Naive thymus-derived CD4-positive, alpha-beta T cell (primary cell): ENCODE measurements at regions not wholly inside any gene's neighbourhood (a gene's known extent, or its start where the extent isn't known, plus 50 kb on each side); places are given as distances from the start of the nearest gene placed in this dataset.

Experiments
- ATAC-seq: fragments of 150-1000 bp; cut with Tn5 transposase; 2 replicates; pipeline ENCODE4 v1.10.0; 2021; ENCODE audit warnings: mild to moderate bottlenecking, moderate library complexity
- CTCF ChIA-PET: fragments of 350-600 bp; sonication (Branson Sonifier 250); formaldehyde crosslinking; loops from one replicate; lab custom pipeline; 2021; ENCODE audit warnings: antibody characterized with exemption; lab: Charles Lee
- POLR2A ChIA-PET: fragments of 350-600 bp; sonication (Branson Sonifier 250); formaldehyde crosslinking; loops from one replicate; lab custom pipeline; 2021; ENCODE audit warnings: antibody characterized with exemption, inconsistent platforms; lab: Charles Lee
- DNase-seq, 9 donors: peaks; one replicate each; pipeline versions ENCODE4 v3.0.0 to v3.0.0-alpha.2; 2020 to 2022; ENCODE audit warnings: mixed read lengths in 1 of 9
- H3K27ac ChIP-seq: one replicate; pipeline ENCODE4 v1.7.0; 2013; ENCODE audit warnings: mild to moderate bottlenecking, low read depth, low read length, moderate library complexity
- H3K27me3 ChIP-seq, 2 donors: one replicate each; pipeline ENCODE4 v1.7.0; 2013; ENCODE audit warnings: low read length in 2 of 2, mild to moderate bottlenecking in 2 of 2, moderate library complexity in 2 of 2; ENCODE audit not compliant: control insufficient read depth in 2 of 2, insufficient read depth in 2 of 2
- H3K36me3 ChIP-seq, 3 experiments: 1 replicate in 2 of 3; 2 replicates in 1 of 3; pipeline ENCODE4 v1.7.0; 2013; ENCODE audit warnings: low read length in 3 of 3, mild to moderate bottlenecking in 3 of 3, moderate library complexity in 1 of 3; ENCODE audit not compliant: insufficient read depth in 3 of 3, control insufficient read depth in 2 of 3
- H3K4me1 ChIP-seq, 2 donors: one replicate each; pipeline ENCODE4 v1.7.0; 2013; ENCODE audit warnings: low read length in 2 of 2, mild to moderate bottlenecking in 2 of 2, moderate library complexity in 1 of 2; ENCODE audit not compliant: control insufficient read depth in 2 of 2, insufficient read depth in 2 of 2
- H3K4me3 ChIP-seq: 2 replicates; pipeline ENCODE4 v1.7.0; 2013; ENCODE audit warnings: mild to moderate bottlenecking, low read length
- H3K9me3 ChIP-seq, 3 experiments: 1 replicate in 2 of 3; 2 replicates in 1 of 3; pipeline ENCODE4 v1.7.0; 2013; ENCODE audit warnings: low read length in 3 of 3; ENCODE audit not compliant: control insufficient read depth in 2 of 3
- H3K27ac Mint-ChIP-seq, 9 donors: one replicate each; pipeline ENCODE4 v1.8.0; 2020 to 2022; ENCODE audit warnings: mixed read lengths in 9 of 9, mild to moderate bottlenecking in 8 of 9, moderate library complexity in 5 of 9, inconsistent platforms in 2 of 9
- H3K27me3 Mint-ChIP-seq, 5 donors: one replicate each; pipeline ENCODE4 v1.8.0; 2021 to 2022; ENCODE audit warnings: mixed read lengths in 5 of 5, mild to moderate bottlenecking in 1 of 5
- H3K36me3 Mint-ChIP-seq, 5 donors: one replicate each; pipeline ENCODE4 v1.8.0; 2020 to 2022; ENCODE audit warnings: mixed read lengths in 5 of 5, mild to moderate bottlenecking in 3 of 5, inconsistent platforms in 1 of 5
- H3K4me1 Mint-ChIP-seq, 7 donors: one replicate each; pipeline ENCODE4 v1.8.0; 2020 to 2022; ENCODE audit warnings: mixed read lengths in 7 of 7, mild to moderate bottlenecking in 3 of 7, inconsistent platforms in 1 of 7
- H3K4me3 Mint-ChIP-seq, 10 donors: one replicate each; pipeline ENCODE4 v1.8.0; 2020 to 2022; ENCODE audit warnings: mild to moderate bottlenecking in 10 of 10, mixed read lengths in 10 of 10, moderate library complexity in 6 of 10, inconsistent platforms in 2 of 10
- H3K9me3 Mint-ChIP-seq, 11 donors: one replicate each; pipeline ENCODE4 v1.8.0; 2020 to 2022; ENCODE audit warnings: mixed read lengths in 11 of 11, mild to moderate bottlenecking in 4 of 11, inconsistent platforms in 1 of 11, moderate library complexity in 1 of 11
- intact Hi-C, 2 donors: fragments of 100-400 bp; cut with micrococcal nuclease; formaldehyde crosslinking; loops; one replicate each; pipeline ENCODE4 v1.15.1; 2023

- ATAC-seq (no peak), DNase-seq (no peak)
- POLR2A ChIA-PET = no interaction called here
- H3K36me3 ChIP-seq = no peaks in the 10 kb centered on the region
- no peak overlapping the region for H3K4me3 Mint-ChIP-seq
- H3K27me3 Mint-ChIP-seq = peaks cover 13 to 22% (median 16%) of the 10 kb centered on the region in 5 donors
- no peaks in the 10 kb centered on the region for H3K36me3 Mint-ChIP-seq
- CTCF ChIA-PET = interaction anchor here (0.6 kb wide), 1 partner anchor 87 kb away, joined by 3 read pairs; no protein-coding TSS in a partner anchor
- H3K9me3 ChIP-seq = no peaks in the 10 kb centered on the region
- intact Hi-C loops = no loop called here
- no peak overlapping the region for H3K4me3 ChIP-seq
- H3K27ac Mint-ChIP-seq = no peak overlapping the region
- H3K4me1 Mint-ChIP-seq = no peaks in the 10 kb centered on the region
- H3K9me3 Mint-ChIP-seq = peaks cover 0 to 16% (median 2%) of the 10 kb centered on the region in 11 donors
- peaks cover 0 to 3% of the 10 kb centered on the region in 2 donors for H3K27me3 ChIP-seq
- H3K27ac ChIP-seq = no peak overlapping the region
- H3K4me1 ChIP-seq = no peaks in the 10 kb centered on the region
These were observed 132.3 kb upstream of the FAM20A start for GRCh38 chr17:68733241-68734176.

GRCh38 chr17:68732301-68732749, 131.2 kb upstream of the FAM20A start:
- H3K27ac Mint-ChIP-seq = no peak overlapping the region
- H3K27me3 ChIP-seq = peaks cover 0 to 3% of the 10 kb centered on the region in 2 donors
- no peaks in the 10 kb centered on the region for H3K4me1 ChIP-seq
- H3K36me3 Mint-ChIP-seq = no peaks in the 10 kb centered on the region
- H3K27me3 Mint-ChIP-seq = peaks cover 9 to 26% (median 10%) of the 10 kb centered on the region in 5 donors
- no peaks in the 10 kb centered on the region for H3K4me1 Mint-ChIP-seq
- no peaks in the 10 kb centered on the region for H3K36me3 ChIP-seq
- no peaks in the 10 kb centered on the region for H3K9me3 ChIP-seq
- no peak overlapping the region for H3K4me3 ChIP-seq
- POLR2A ChIA-PET = no interaction called here
- intact Hi-C loops = no loop called here
- no peak for ATAC-seq
- no peak for DNase-seq
- no peak overlapping the region for H3K4me3 Mint-ChIP-seq
- H3K9me3 Mint-ChIP-seq = peaks cover 0 to 16% (median 3%) of the 10 kb centered on the region in 11 donors
- CTCF ChIA-PET = no interaction called here
- H3K27ac ChIP-seq = no peak overlapping the region

DNA sequence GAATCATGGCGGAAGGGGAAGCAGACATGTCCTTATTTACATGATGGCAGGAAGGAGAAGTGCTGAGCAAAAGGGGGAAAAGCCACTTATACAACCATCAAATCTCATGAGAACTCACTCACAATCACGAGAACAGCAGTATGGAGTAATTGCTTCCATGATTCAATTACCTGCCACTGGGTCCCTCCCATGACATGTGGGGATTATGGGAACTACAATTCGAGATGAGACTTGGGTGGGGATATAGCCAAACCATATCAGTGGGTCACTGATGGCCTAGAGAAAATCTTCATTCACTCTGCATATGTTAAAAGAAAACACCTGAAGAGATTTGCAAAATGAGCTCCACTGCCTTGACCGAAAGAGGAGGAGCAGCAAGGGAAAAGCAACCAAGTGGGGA, 130.3 kb upstream of the FAM20A start:
- no peak overlapping the region for H3K4me3 Mint-ChIP-seq
- ChIA-PET POLR2A (no interaction called here), CTCF (no interaction called here)
- H3K27me3 ChIP-seq = peaks cover 0 to 3% of the 10 kb centered on the region in 2 donors
- H3K9me3 ChIP-seq = no peaks in the 10 kb centered on the region
- intact Hi-C loops = no loop called here
- no peak overlapping the region for H3K27ac Mint-ChIP-seq
- H3K4me1 Mint-ChIP-seq = no peaks in the 10 kb centered on the region
- H3K27me3 Mint-ChIP-seq = peaks cover 7 to 32% (median 10%) of the 10 kb centered on the region in 5 donors
- peaks cover 0 to 16% (median 3%) of the 10 kb centered on the region in 11 donors for H3K9me3 Mint-ChIP-seq
- no peaks in the 10 kb centered on the region for H3K4me1 ChIP-seq
- no peaks in the 10 kb centered on the region for H3K36me3 ChIP-seq
- no peaks in the 10 kb centered on the region for H3K36me3 Mint-ChIP-seq
- H3K27ac ChIP-seq = no peak overlapping the region
- DNase-seq (no peak), ATAC-seq (no peak)
- no peak overlapping the region for H3K4me3 ChIP-seq

- Histone ChIP-seq H3K4me3 (no peak overlapping the region), H3K36me3 (no peaks in the 10 kb centered on the region), H3K4me1 (no peaks in the 10 kb centered on the region), H3K27ac (no peak overlapping the region), H3K27me3 (no peaks in the 10 kb centered on the region), H3K9me3 (no peaks in the 10 kb centered on the region)
- Mint-ChIP-seq H3K27ac (no peak overlapping the region), H3K36me3 (no peaks in the 10 kb centered on the region), H3K4me1 (no peaks in the 10 kb centered on the region), H3K27me3 (peaks cover 11 to 33% (median 29%) of the 10 kb centered on the region in 5 donors), H3K9me3 (no peaks in the 10 kb centered on the region), H3K4me3 (no peak overlapping the region)
- CTCF ChIA-PET = no interaction called here
- DNase-seq (no peak), ATAC-seq (no peak)
- POLR2A ChIA-PET = no interaction called here
- intact Hi-C loops = no loop called here
These were observed 118.3 kb upstream of the FAM20A start for GRCh38 chr17:68719431-68719830.

- Mint-ChIP-seq H3K4me1 (no peaks in the 10 kb centered on the region), H3K4me3 (no peak overlapping the region), H3K27ac (no peak overlapping the region), H3K27me3 (peaks cover 11 to 30% (median 28%) of the 10 kb centered on the region in 5 donors), H3K36me3 (no peaks in the 10 kb centered on the region), H3K9me3 (no peaks in the 10 kb centered on the region)
- Histone ChIP-seq H3K27me3 (no peaks in the 10 kb centered on the region), H3K4me1 (no peaks in the 10 kb centered on the region), H3K9me3 (no peaks in the 10 kb centered on the region), H3K36me3 (no peaks in the 10 kb centered on the region), H3K27ac (no peak overlapping the region), H3K4me3 (no peak overlapping the region)
- ChIA-PET CTCF (no interaction called here), POLR2A (no interaction called here)
- ATAC-seq (no peak), DNase-seq (no peak)
- intact Hi-C loops = no loop called here
These were observed 117.8 kb upstream of the FAM20A start for GRCh38 chr17:68718926-68719325.

DNA sequence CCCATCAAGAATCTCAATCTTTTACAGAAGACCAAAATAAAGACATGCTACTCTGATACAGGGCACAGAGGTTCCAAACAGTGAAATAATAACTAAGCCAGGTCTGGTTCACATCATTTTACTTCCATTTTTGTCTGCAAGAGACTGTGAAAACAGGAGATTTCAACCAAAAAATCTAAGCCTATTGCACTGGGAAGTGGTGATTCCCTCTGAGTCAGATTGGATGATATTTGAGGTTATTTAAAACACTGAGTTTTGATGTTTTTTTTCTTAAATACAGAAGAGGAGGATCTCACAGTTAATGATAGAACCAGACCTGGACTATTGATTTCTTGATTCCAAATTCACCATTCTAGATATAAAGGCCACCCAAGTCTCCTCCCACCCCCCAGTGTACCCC, 117.3 kb upstream of the FAM20A start:
- intact Hi-C loops = no loop called here
- H3K4me3 ChIP-seq = no peak overlapping the region
- POLR2A ChIA-PET = no interaction called here
- no peak overlapping the region for H3K27ac Mint-ChIP-seq
- ATAC-seq (no peak), DNase-seq (no peak)
- no peaks in the 10 kb centered on the region for H3K4me1 Mint-ChIP-seq
- no peak overlapping the region for H3K27ac ChIP-seq
- no peaks in the 10 kb centered on the region for H3K9me3 Mint-ChIP-seq
- CTCF ChIA-PET = no interaction called here
- no peak overlapping the region for H3K4me3 Mint-ChIP-seq
- no peaks in the 10 kb centered on the region for H3K4me1 ChIP-seq
- H3K36me3 Mint-ChIP-seq = no peaks in the 10 kb centered on the region
- peaks cover 11 to 33% (median 25%) of the 10 kb centered on the region in 5 donors for H3K27me3 Mint-ChIP-seq
- no peaks in the 10 kb centered on the region for H3K9me3 ChIP-seq
- no peaks in the 10 kb centered on the region for H3K27me3 ChIP-seq
- no peaks in the 10 kb centered on the region for H3K36me3 ChIP-seq

DNA sequence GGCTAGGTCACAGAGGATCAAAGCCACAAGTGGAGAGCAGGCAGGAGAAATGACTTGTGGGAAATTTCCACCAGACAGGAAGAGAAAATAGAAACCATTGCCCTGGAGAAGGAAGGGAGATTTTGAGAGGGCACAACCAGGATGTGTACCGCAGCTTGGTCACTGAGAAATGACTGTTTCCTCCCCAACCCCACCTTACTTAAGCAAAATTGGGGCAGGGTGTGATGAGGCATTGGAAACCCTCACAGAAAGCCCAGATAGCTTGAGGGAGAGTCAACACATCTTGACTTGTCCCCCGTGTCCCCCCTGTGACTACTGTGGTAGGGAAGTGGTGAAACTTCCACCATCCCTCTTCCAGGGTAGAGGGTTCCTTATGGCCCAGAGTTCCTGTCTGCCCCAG, 113.5 kb upstream of the FAM20A start:
- no peak overlapping the region for H3K4me3 ChIP-seq
- no peaks in the 10 kb centered on the region for H3K27me3 ChIP-seq
- no peaks in the 10 kb centered on the region for H3K4me1 Mint-ChIP-seq
- peaks cover 12 to 34% (median 20%) of the 10 kb centered on the region in 5 donors for H3K27me3 Mint-ChIP-seq
- H3K27ac Mint-ChIP-seq = no peak overlapping the region
- ATAC-seq (no peak), DNase-seq (no peak)
- H3K9me3 Mint-ChIP-seq = peaks cover 0 to 4% (median 0%) of the 10 kb centered on the region in 11 donors
- H3K36me3 Mint-ChIP-seq = no peaks in the 10 kb centered on the region
- H3K4me3 Mint-ChIP-seq = no peak overlapping the region
- POLR2A ChIA-PET = no interaction called here
- H3K4me1 ChIP-seq = no peaks in the 10 kb centered on the region
- CTCF ChIA-PET = no interaction called here
- H3K27ac ChIP-seq = no peak overlapping the region
- intact Hi-C loops = no loop called here
- no peaks in the 10 kb centered on the region for H3K9me3 ChIP-seq
- no peaks in the 10 kb centered on the region for H3K36me3 ChIP-seq
